Hindlimb muscle (tissue), 1 donor: ENCODE measurements at regions not wholly inside any gene's neighbourhood (a gene's known extent, or its start where the extent isn't known, plus 50 kb on each side); places are given as distances from the start of the nearest gene placed in this dataset.
"Not testable (repeated sequence)": the region's sequence is repeated elsewhere in the genome, so short reads cannot be mapped to it uniquely, and the experiment has no call there.

Experiments
- DNase-seq: peaks from one replicate; pipeline ENCODE4 v3.0.0-alpha.2; 2013

DNA sequence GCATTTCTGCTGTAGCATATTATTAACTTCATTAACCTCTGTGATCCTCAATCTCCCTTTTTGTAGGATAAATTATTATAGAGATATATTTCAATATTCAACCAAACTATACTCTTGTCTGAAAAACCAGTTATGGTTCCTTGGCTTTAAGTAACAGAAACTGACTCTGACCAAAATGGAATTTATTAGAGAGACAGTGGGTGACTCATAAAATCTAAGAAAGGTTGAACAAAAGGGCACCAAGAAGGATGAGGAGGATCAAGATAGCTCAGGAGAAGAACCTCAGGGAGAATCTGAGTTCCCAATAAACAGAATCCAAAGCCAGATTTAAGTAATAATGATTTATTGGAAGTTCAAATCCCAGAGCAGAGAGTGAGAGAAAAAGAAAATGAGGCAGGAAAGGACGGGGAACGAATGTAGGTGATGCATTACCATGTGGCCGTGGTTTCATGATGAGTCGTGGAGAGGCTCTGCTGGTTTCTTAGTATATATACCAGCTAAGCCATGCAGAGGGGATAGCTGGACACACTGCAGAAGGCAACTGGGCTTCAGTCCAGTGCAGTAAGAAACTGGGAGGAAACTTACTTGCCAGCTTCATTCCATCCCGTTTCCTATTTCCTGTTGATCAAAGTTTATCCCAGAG is 151.5 kb upstream of the GOT2 start:
- DNase-seq, result no peak

DNA sequence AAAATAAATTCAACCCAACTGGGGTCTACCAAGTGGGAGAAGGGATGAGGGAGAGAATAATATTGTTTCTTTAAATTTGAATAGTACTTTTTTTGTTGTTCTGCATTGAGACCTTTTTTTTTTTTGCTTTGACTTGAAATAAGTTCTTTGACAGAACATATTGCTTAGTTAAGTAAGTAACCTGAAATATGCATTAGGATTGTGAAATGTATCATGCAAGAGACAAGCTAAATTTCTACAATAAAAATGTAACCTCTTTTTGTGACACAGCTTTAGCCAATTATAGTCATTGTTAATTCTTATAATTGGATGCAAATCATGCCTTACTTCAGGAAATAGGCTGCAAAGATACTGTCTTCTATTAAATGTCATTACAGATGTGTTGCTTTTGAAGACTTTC is 150.0 kb upstream of the GOT2 start:
- no peak for DNase-seq

DNA sequence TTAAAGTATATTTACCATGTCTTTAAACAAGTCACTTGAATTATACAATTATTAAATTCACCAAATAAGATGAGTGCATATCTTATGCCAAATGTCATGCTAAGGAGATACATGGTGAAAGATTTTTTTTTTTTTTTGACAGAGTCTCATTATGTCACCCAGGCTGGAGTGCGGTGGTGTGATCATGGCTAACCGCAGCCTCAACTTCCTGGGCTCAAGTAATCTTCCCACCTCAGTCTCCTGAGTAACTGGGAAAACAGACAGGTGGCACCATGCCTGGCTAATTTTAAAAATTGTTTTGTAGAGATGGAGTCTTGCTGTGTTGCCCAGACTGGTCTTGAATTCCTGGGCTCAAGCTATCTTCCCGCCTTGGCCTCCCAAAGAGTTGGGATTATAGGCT is 149.0 kb upstream of the GOT2 start:
- no peak for DNase-seq

DNA sequence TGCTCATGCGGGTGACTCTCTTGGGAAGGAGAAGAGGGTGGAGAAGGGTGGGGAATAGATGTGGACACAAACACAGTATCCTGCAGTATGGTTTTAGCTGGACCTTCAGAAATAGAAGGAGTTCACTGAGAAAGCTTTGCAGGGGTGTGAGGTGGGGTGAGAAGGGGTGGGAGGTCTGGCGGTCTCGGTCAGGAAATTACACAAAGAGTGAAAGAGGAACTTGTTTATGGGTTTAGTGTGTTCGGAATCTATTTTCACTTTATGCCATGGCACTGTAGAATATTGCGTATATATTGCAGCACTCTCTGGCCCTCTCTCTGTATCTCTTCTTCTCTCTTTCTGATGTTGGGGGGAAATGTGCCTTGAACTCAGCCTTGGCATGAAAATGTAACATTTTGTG is 148.2 kb upstream of the GOT2 start:
- no peak for DNase-seq

DNA sequence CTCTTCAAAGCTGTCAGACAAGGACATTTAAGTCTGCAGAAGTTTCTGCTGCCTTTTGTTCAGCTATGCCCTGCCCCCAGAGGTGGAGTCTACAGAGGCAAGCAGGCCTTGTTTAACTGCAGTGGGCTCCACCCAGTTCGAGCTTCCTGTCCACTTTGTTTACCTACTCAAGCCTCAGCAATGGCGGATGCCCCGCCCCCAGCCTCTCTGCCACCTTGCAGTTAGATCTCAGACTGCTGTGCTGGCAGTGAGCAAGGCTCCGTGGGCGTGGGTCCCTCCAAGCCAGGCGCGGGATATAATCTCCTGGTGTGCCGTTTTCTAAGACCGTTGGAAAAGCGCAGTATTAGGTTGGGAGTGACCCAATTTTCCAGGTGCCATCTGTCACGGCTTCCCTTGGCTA is 144.5 kb upstream of the GOT2 start:
- DNase-seq, result not testable (repeated sequence)

DNA sequence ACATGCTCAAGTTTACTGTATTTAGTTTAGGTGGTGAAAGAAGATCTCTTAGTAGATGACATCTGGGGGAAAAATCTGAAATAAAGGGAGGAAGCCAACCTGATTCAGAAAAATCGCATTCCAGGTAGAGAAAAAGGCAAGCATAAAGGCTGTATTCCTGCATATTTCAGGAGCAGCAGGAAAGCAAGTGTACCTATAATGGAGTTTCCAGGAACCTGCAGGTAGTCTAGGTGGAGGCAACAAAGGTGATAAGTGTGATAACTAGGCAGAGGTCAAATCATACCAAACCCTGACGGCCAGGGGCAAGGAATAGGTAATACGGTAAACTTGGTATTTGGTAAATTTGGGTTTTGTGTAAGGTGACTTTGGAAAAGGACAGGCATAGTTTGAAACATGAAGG is 132.8 kb upstream of the GOT2 start:
- DNase-seq, result no peak

DNA sequence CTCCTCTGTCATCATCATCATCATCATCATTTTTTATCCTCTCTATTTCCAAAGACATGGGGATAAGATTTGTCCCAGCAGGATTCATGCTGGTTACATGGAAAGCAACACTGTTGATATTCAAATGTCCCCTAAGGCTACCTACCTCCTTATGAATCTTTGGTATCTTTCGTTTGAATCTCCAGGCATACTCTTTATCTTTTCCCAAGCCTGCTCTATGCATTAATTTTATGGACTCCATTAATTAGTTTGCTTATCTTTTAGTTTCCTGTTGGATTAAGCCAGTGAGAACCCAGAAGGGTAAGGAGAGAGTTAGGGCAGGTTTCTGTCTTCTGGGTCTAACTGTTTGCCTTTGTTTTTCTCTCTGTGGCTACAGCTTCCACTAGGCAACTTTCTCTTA is 129.6 kb upstream of the GOT2 start:
- no peak for DNase-seq

DNA sequence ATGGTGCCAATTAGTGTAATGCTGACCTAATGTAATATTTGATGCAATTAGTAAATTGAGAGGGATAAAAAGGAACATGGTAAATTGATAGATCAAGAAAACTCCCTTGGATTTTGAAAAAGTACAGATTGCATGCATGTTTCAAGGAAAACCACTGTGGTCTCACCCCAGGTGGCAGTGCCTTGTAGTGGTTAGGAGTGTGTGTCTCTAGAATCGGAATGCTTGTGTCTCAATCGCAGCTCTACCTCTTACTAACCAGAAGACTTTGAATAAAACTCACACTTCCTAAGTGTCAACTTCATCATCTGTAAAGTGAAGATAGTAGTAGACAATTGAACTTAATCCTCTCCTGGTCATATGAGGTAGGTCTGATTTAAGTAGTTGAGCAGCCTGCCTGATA is 128.9 kb upstream of the GOT2 start:
- DNase-seq, result no peak

DNA sequence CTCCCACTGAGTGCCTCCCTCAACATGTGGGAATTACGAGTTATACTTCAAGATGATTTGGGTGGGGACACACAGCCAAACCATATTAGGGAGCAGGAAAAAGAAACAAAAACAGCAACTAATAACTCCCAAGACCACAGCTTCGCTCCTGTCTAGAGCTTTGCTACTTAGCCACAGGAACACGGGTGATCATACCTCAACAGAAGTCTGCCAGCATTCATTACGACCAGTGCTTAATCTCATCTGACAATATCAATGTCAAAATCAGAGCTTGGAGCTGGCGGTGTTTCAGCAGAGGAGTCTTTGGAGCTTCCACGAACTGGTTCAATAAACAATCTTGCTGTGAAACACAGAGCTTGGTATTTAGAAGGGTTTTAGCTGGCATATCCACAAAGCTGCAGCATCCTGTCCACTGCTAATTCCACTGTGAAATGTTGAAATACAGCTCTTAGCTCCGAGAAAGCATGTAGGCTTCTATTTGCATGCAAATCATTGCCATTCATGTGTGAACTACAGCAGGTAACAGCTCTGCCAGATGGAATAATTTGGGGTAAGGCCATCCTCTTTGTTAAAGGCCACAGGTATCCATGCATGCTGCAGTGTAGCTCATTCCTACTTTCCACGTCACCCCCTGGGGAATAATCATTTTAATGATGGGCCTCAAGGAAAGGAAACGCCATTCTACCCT is 128.4 kb upstream of the GOT2 start:
- DNase-seq, result no peak

DNA sequence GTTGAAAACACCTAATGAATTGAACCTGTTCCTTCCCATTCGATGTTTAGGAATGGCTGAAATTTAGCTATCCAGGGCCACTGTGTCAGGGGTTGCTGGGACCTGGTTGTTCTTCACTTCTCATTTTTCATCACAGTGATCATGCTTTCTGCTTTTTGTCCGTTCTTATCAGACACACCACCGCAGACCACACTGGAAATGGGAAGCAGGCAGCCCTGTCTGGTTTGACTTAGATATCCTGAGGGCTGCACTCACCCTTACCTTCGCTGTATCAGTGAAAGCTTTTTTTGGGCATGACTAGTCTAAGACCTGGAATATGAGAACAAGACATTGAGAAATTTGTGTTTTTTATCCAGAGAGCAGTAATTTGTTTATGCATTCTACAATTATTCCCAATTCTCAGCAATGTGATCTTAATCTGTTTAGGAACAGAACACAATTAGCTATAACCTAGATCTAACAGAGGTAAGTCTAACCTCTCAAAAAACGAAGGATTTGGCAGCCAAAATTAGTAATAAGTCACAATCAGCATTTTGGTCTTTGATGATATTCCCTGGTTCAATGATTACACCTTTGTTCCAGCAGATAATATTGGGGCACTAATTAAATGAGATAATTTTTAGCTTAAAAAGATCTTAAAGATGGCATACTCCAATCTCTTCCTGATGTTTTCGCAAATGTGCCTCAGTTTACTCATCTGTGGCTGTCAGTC is 126.0 kb upstream of the GOT2 start:
- no peak for DNase-seq

DNA sequence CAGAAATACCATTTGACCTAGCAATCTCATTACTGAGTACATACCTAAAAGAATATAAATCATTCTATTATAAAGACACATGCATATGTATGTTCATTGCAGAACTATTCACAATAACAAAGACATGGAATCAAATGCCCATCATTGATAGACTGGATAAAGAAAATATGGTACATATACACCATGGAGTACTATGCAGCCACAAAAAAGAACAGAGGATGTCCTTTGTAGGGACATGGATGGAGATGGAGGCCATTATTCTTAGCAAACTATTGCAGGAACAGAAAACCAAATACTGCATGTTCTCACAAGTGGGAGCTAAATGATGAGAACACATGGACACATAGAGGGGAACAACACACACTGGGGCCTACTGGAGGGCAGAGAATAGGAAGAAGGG is 124.5 kb upstream of the GOT2 start:
- not testable (repeated sequence) for DNase-seq

DNA sequence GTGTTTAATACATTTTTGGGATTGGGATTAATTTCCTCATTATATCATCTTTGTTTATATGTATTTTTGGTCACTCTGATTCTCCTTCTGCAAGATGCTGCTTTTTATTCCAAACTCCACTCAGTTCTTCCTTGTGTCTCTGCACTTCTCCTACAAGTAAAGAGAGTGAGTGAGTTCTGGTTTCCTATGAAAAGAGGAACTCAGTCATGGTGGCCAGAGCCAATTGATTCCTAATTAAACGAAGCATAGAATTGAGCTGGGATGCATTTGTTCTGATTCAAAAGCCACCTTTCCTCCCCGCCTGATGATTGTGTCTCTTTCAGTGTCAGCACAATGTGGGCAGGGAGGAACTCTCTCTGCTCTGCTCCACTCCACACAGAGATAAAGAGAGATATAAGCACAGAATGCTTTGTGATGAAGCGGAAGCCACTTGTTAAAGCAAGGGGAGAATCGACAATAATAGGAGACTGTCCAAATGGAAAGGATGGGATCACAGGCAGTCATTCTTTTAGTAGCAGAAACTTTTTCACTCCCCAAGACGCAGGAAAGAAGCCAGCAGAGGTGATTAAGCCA is 121.3 kb upstream of the GOT2 start:
- no peak for DNase-seq

DNA sequence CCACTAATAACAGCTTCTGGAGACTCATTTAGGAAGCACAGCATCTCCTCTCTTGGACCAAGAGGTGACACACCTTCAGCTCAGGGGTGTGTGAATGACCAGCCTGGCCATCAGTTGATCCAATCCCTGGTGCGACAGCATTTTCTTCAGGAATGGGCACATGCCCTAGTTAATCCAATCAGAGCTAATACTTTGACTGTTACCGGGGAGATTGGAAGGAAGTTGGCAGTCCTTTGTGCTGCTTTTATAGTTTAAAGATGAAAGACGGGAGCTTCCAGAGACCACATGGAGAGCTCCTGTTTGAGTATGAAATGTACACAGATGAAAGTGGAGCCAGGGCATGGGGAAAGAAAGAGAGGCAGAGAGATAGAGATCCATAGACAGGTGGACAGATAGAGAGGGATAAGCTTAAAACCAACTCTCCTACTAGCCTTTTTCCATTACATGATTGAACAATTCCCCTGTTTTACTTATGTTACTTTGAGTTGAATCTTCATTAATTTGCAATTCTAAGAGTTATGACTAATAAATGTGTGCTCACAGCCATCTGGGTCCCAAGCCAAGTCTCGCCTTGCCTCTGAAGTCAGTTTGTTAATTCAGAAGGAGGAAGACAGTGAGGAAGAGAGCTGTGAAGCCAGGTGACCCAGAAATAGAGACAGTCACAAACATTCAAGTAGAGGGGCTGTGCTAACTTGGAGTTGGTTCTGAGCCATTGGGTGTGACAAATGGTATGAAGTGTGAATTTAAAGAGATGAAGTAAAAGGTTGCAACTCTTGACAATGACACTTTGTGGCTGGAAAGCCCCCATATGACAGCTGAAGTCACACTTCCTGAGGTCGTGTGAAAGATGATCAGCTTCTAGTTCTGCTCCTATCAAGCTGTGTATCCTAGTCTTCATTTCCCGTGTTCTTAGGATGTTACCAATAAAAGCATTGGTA is 120.0 kb upstream of the GOT2 start:
- no peak for DNase-seq

DNA sequence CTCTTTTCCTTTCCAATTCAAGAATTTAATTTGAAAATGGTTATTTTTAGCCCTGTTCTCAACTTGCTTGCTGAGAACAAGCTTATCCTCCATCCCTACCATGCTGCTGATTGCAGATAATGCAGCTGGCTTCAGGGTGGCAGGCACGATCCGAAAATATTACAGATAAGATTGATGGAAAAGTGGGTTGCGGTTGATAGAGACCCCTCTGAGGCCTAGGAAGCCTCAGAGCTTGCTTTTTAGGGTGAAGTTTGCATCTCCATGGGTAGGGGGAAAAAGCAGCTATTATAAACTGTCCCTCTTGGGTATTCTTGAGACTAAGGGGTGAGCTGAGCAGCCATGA is 116.5 kb upstream of the GOT2 start:
- DNase-seq, result no peak

DNA sequence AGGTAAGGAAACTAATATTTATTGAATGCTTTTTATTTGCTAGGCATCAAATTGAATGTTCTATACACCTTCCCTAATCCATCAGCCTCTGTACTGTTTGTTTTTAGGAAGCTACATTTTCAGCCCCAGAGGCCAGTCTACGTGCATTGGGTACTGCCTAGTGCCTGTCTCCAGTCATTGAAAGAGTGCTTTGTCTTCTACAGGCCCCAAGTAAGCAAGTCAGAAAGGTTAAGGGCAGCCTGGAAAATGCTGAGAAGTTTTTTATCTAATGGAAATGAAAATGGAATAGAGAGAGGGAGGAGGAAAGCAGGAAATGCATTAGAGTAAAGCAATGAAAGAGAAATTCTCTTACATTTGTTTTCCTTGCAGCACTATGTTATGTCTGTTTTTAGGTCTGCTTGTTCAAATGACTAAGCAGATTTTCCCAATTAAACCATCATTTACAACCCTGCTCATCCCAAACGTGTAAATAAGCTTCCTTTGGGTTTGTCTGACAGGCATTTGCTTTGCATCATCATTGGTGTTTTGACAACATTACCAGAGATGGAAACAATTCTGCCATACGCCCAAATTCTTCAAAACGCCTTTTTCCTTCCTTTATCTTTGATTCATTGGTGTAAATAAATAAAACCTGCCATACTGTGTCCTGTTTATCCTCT is 116.0 kb upstream of the GOT2 start:
- no peak for DNase-seq

DNA sequence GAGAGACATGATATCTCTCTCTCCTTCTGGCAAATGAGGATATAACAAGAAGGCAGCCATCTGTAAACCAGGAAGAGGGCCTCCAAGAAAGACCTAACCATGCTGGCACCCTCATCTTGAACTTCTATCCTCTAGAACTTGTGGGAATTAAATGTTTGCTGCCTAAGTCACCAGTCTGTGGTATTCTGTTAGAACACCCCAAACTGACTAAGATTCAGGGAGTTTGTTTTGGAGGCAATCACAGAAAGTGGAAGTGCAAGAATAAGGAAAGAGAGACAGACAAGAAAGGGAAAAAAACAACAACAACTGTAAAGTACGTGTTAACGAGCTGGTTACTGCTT is 114.5 kb upstream of the GOT2 start:
- DNase-seq, result no peak

DNA sequence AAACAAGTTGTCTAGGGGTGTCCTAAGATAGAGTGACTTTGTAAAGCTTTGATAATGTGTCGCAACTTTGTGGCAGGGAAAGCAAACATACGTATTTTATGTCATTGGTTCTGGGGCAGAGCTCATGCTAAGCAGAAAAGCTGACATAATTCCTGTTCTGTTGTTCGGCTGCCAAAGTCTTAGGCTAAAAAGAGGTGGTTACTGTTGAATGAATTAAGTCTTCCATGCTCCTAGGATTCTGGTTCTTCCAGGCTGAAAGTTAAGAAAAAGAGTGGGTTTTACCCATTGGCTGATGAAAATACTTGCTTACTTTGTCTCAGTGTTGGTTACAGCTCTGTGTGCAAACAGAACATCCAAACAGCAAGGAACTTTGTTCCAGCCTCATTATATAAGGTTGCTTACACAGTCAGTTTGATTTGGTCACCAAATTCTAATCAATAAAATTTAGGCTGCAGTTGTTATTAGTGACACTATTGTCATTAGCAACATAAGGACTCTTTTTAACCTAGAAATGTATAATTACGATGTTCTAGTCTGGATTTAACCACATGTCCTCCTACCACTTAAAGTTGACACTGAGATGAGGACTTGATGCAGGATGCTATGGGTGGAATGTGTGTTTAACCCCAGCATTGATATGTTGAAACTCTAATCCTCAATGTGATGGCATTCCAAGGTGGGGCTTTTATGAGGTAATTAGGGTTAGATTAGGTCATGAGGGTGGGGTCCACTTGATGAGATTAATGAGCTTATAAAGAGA is 114.0 kb upstream of the GOT2 start:
- DNase-seq, result no peak

DNA sequence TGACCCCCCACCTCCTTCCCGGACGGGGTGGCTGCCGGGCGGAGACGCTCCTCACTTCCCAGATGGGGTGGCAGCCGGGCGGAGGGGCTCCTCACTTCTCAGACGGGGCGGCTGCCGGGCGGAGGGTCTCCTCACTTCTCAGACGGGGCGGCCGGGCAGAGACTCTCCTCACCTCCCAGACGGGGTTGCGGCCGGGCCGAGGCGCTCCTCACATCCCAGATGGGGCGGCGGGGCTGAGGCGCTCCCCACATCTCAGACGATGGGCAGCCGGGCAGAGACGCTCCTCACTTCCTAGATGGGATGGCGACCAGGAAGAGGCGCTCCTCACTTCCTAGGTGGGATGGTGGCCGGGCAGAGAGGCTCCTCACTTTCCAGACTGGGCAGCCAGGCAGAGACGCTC is 112.1 kb upstream of the GOT2 start:
- not testable (repeated sequence) for DNase-seq

DNA sequence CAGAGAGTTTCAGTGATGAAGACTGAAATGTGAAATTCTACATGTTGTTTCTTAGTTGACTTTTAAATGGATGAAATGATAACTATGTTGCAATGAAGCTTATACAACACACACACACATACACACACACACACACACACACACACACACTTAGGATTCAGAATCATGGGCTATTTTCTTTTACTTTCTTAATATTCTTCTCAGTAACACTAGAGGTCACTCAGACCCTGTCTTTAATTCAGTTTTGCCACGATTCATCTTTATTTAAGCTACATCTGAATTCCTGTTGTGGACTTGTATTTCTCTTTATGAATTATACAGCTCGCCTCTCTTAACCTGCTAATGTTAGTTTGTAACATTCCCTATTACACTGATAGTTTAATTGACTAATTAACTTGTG is 109.6 kb upstream of the GOT2 start:
- no peak for DNase-seq

DNA sequence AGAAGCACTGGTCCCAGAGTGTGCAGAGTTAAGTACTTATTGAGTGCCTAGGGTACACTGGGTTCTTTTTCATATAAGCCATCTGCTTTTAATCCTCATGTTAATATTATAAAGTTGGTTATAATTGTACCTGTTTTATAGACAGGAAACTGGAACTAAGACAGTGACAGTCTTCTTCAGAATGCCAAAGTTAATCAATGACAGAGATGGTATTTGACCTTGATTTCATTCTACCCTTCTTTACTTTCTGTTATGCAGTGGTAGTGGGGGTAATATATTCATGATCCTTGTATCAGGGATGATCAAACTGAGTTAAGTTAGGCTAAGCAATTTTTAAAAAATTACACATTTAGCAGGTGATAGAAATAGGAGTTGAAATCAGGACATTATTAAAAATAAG is 108.6 kb upstream of the GOT2 start:
- no peak for DNase-seq

DNA sequence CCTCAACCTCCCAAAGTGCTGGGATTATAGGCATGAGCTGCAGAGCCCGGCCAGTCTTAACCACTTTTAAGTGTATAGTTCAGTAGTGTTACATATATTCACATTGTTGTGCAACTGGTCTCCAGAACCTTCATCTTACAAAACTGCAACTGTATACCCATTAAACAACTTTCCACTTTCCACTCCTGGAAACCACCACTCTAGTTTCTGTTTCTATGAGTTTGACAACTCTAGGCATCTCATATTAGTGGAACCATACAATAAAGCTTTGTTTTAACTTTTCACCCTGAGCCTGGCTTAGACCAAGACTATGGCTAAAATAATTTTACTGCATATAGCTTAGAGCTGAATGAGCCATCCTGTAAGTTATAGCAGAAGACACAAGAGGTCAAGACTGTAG is 108.0 kb upstream of the GOT2 start:
- DNase-seq, result no peak

DNA sequence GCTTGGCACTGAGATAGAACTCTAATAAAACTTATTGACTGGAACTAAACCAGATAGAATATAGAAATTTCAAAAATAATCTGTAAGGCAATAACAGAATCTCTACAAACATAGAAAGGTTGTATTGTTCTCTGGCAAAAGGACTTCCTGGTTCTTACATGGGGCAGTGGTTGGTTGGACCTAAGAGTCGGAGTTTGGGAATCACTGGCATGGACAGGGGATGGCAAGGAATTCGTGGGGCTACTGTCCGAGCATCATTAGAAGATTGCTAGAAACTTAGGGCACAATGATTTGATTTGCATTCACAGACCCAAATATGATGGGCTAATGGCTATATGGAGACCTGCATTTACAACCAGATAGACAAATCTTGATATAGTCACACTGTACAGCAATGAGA is 103.8 kb upstream of the GOT2 start:
- DNase-seq, result no peak
